Gastroesophageal sphincter (tissue), 4 donors: ENCODE measurements at regions not wholly inside any gene's neighbourhood (a gene's known extent, or its start where the extent isn't known, plus 50 kb on each side); places are given as distances from the start of the nearest gene placed in this dataset.

Source experiments
- ATAC-seq: fragments of 150-250 bp; one replicate; pipeline ENCODE4 v1.9.1; 2016; ENCODE audit warnings: mild to moderate bottlenecking, moderate library complexity
- H3K27ac ChIP-seq, 4 donors: fragments of 200-600 bp; sonication (generic) in 3 of 4; 1 replicate in 3 of 4; 2 replicates in 1 of 4; pipeline ENCODE4 v1.5.1; 2016 to 2019
- H3K27me3 ChIP-seq: fragments of 200-600 bp; sonication (generic); one replicate; pipeline ENCODE4 v1.5.1; 2019
- H3K36me3 ChIP-seq, 2 donors: fragments of 200-600 bp; sonication (generic); one replicate each; pipeline ENCODE4 v1.5.1; 2019; ENCODE audit warnings: control low read depth in 1 of 2
- H3K4me1 ChIP-seq, 3 donors: fragments of 200-600 bp; sonication (generic); 1 replicate in 2 of 3; 2 replicates in 1 of 3; pipeline ENCODE4 v1.5.1; 2016 to 2019; ENCODE audit warnings: control low read depth in 2 of 3
- H3K4me3 ChIP-seq, 2 donors: fragments of 200-600 bp; sonication (generic); one replicate each; pipeline ENCODE4 v1.5.1; 2019; ENCODE audit warnings: mild to moderate bottlenecking in 1 of 2, moderate library complexity in 1 of 2
- H3K9me3 ChIP-seq, 3 donors: fragments of 200-600 bp; sonication (generic); one replicate each; pipeline ENCODE4 v1.5.1; 2017 to 2019; ENCODE audit warnings: control low read depth in 2 of 3
- CTCF ChIP-seq, 4 experiments: fragments of 200-600 bp in 2 of 4; fragments of 450-650 bp in 2 of 4; sonication (generic) in 1 of 4; IDR thresholded peaks; one replicate each; pipeline ENCODE4 v1.5.1; 2017 to 2019; ENCODE audit warnings: antibody characterized with exemption in 4 of 4, mild to moderate bottlenecking in 2 of 4, moderate library complexity in 2 of 4
- EP300 ChIP-seq: sonication (generic); formaldehyde crosslinking; IDR thresholded peaks from one replicate; pipeline ENCODE4 v1.6.1; 2017; ENCODE audit warnings: antibody characterized with exemption, mild to moderate bottlenecking
- POLR2A ChIP-seq, 2 donors: fragments of 450-650 bp; IDR thresholded peaks; one replicate each; pipeline ENCODE4 v1.6.1; 2017; ENCODE audit warnings: antibody characterized with exemption in 2 of 2, mild to moderate bottlenecking in 2 of 2, moderate library complexity in 1 of 2
- POLR2AphosphoS5 ChIP-seq: sonication (generic); formaldehyde crosslinking; IDR thresholded peaks from one replicate; pipeline ENCODE4 v1.6.1; 2017; ENCODE audit warnings: antibody characterized with exemption
- WGBS, 2 donors: methylation state at CpG; one replicate each; pipeline ENCODE4 v1.1.5; 2018; ENCODE audit warnings: low coverage in 1 of 2; 5-methylcytosine and 5-hydroxymethylcytosine counted together

DNA sequence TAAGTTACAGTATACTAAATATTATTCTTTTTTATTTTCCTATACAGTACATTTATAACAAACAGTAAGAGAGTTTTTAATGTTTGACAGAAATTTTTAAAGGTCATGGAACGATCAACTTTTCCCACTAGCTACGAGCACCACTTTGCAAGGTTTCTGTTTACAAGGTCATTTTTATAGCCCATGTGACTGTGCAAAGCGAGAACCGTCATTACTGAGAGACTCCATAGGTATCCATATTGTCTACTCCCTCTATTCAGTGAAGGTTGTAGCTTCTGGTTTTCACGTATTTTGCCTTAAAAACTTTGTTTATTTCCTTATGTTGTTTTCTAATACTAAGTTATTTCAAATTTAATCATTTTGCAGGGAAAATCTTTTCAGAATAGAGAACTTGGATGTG is 186.3 kb upstream of the RGMB start:
- WGBS, 2 donors, result 90 to 93% methylated on average over 5 of the region's 5 CpGs
- Histone ChIP-seq H3K4me1 (peaks cover 0 to 18% (median 5%) of the 10 kb centered on the region in 3 donors), H3K4me3 (no peak overlapping the region), H3K36me3 (no peaks in the 10 kb centered on the region), H3K27me3 (no peaks in the 10 kb centered on the region), H3K9me3 (peaks cover 0 to 3% (median 0%) of the 10 kb centered on the region in 3 donors), H3K27ac (no peak overlapping the region)
- no peak for ATAC-seq
- no peak for TF ChIP-seq EP300
- no peak for TF ChIP-seq POLR2AphosphoS5
- no peak for TF ChIP-seq POLR2A (IDR thresholded peaks at IDR 0.05)
- TF ChIP-seq CTCF (IDR thresholded peaks at IDR 0.05), result no peak

GRCh38 chr5:98588215-98588614 is 185.2 kb upstream of the RGMB start:
- TF ChIP-seq POLR2AphosphoS5 (no peak), EP300 (no peak), CTCF (IDR thresholded peaks at IDR 0.05) (no peak)
- ATAC-seq, result no peak

DNA sequence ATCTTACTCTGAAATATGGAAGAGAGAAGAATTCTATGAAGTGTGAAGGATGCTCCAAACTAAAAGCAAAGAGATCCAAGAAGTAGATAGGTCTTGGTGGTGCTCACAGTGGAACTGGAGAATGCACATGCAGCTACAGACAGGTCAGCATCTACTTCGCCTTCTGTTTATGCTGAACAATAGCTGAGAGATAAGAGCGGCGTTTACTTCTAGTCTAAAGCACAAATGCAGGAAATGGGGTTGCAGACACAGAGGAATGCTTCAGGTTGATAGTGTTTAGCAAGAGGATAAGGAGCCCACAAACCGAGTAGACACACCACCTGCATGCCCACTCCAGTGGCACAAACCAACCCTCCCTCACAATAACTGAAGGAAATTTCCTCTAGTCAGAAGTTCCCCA is 180.0 kb upstream of the RGMB start:
- TF ChIP-seq POLR2AphosphoS5 (no peak), POLR2A (IDR thresholded peaks at IDR 0.05) (no peak), EP300 (no peak), CTCF (IDR thresholded peaks at IDR 0.05) (no peak)
- no peak overlapping the region for H3K4me3 ChIP-seq
- 46 to 72% methylated on average over 2 to 4 of the region's 4 CpGs for WGBS, 2 donors
- ATAC-seq, result no peak
- no peak overlapping the region for H3K27ac ChIP-seq
- H3K4me1 ChIP-seq, result peaks cover 0 to 10% (median 0%) of the 10 kb centered on the region in 3 donors
- peaks cover 0 to 3% (median 0%) of the 10 kb centered on the region in 3 donors for H3K9me3 ChIP-seq
- no peaks in the 10 kb centered on the region for H3K27me3 ChIP-seq
- no peaks in the 10 kb centered on the region for H3K36me3 ChIP-seq

More at GRCh38 chr5:98588215-98588614, 185.2 kb upstream of the RGMB start:
- peaks cover 0 to 18% (median 5%) of the 10 kb centered on the region in 3 donors for H3K4me1 ChIP-seq
- peaks cover 0 to 3% (median 0%) of the 10 kb centered on the region in 3 donors for H3K9me3 ChIP-seq
- H3K36me3 ChIP-seq, result no peaks in the 10 kb centered on the region
- H3K4me3 ChIP-seq, result no peak overlapping the region
- H3K27ac ChIP-seq, result no peak overlapping the region
- 27 to 32% methylated on average over 3 of the region's 3 CpGs for WGBS, 2 donors
- no peaks in the 10 kb centered on the region for H3K27me3 ChIP-seq

DNA sequence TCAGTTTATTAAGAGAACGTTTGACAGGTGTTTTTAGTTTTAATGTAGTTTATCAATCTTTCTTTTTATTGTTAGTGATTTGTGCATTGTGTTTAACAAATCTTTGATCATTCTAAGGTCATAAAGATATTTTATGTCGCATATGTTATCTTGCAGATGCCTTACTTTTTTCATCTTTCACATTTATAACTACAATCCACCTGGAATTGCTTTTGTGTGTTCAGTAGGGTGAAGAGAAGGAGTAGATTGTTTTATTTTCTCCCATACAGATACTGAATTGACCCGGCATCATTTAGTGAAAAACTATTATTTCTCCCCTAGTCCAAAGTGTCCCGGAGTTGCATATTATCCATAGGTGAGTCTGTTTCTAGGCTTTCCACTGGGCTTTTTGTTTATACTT is 179.4 kb upstream of the RGMB start:
- no peak for ATAC-seq
- peaks cover 0 to 3% (median 0%) of the 10 kb centered on the region in 3 donors for H3K9me3 ChIP-seq
- no peak for TF ChIP-seq EP300
- no peak for TF ChIP-seq POLR2AphosphoS5
- peaks cover 0 to 3% (median 0%) of the 10 kb centered on the region in 3 donors for H3K4me1 ChIP-seq
- no peaks in the 10 kb centered on the region for H3K27me3 ChIP-seq
- WGBS, 2 donors, result 68 to 81% methylated on average over 4 of the region's 4 CpGs
- H3K4me3 ChIP-seq, result no peak overlapping the region
- H3K27ac ChIP-seq, result no peak overlapping the region
- no peaks in the 10 kb centered on the region for H3K36me3 ChIP-seq

- 92 to 100% methylated on average over 1 of the region's 1 CpG for WGBS, 2 donors
- Histone ChIP-seq H3K27ac (no peak overlapping the region), H3K4me1 (no peaks in the 10 kb centered on the region), H3K36me3 (no peaks in the 10 kb centered on the region), H3K9me3 (no peaks in the 10 kb centered on the region), H3K4me3 (no peak overlapping the region), H3K27me3 (no peaks in the 10 kb centered on the region)
- TF ChIP-seq POLR2A (IDR thresholded peaks at IDR 0.05) (no peak), EP300 (no peak), POLR2AphosphoS5 (no peak), CTCF (IDR thresholded peaks at IDR 0.05) (no peak)
- ATAC-seq, result no peak
These were observed 174.4 kb upstream of the RGMB start for GRCh38 chr5:98599016-98599415.
